Adrenal gland (tissue), 9 donors: ENCODE measurements at regions not wholly inside any gene's neighbourhood (a gene's known extent, or its start where the extent isn't known, plus 50 kb on each side); places are given as distances from the start of the nearest gene placed in this dataset.

Experiments
- DNase-seq, 7 donors: peaks; one replicate each; pipeline ENCODE4 v3.0.0-alpha.2; 2019 to 2020
- H3K27ac ChIP-seq, 5 donors: fragments of 200-600 bp; sonication (generic) in 4 of 5; 1 replicate in 3 of 5; 2 replicates in 2 of 5; pipeline versions ENCODE4 v1.5.1 to v1.8.0; 2016 to 2020; ENCODE audit warnings: mild to moderate bottlenecking in 1 of 5
- H3K27me3 ChIP-seq: fragments of 200-600 bp; 2 replicates; pipeline ENCODE4 v1.8.0; 2021
- H3K36me3 ChIP-seq, 2 donors: fragments of 200-600 bp; replicated peaks in 1 of 2; 1 replicate in 1 of 2; 2 replicates in 1 of 2; pipeline versions ENCODE4 v1.5.1 to v1.8.0; 2018 to 2022
- H3K4me1 ChIP-seq, 2 donors: fragments of 200-600 bp; replicated peaks in 1 of 2; 1 replicate in 1 of 2; 2 replicates in 1 of 2; pipeline versions ENCODE4 v1.5.1 to v1.8.0; 2018 to 2021
- H3K4me3 ChIP-seq, 4 donors: fragments of 200-600 bp; sonication (generic) in 3 of 4; one replicate each; pipeline ENCODE4 v1.5.1; 2016 to 2018
- H3K9me3 ChIP-seq, 3 donors: fragments of 200-600 bp; sonication (generic) in 1 of 3; replicated peaks in 1 of 3; 1 replicate in 2 of 3; 2 replicates in 1 of 3; pipeline versions ENCODE4 v1.5.1 to v1.8.0; 2016 to 2021
- POLR2A ChIP-seq, 2 donors: fragments of 450-650 bp; IDR thresholded peaks; one replicate each; pipeline ENCODE4 v1.6.1; 2017; ENCODE audit warnings: antibody characterized with exemption in 2 of 2, mild to moderate bottlenecking in 2 of 2, moderate library complexity in 1 of 2
- WGBS, 4 donors: extraction: QIAGEN DNeasy Blood & Tissue Kit in 2 of 4; methylation state at CpG; one replicate each; pipeline versions ENCODE4 v1.1.5 to v1.1.7; 2013 to 2017; 5-methylcytosine and 5-hydroxymethylcytosine counted together
- intact Hi-C, 2 donors: fragments of 100-400 bp; cut with DNase I; formaldehyde crosslinking; loops; one replicate each; pipeline versions ENCODE4 v1.14.1 to v1.15.0; 2022 to 2023
- TF ChIP-seq, protein P1 (sequence below), 6 experiments: fragments of 450-650 bp in 4 of 6; fragments of 200-600 bp in 2 of 6; sonication (generic) in 1 of 6; IDR thresholded peaks; 1 replicate in 5 of 6; 2 replicates in 1 of 6; pipeline versions ENCODE4 v1.5.1 to v1.8.0; 2016 to 2021; ENCODE audit warnings: antibody characterized with exemption in 6 of 6, mild to moderate bottlenecking in 2 of 6, moderate library complexity in 1 of 6
- donor health status: healthy with polysubstance abuse.
- donor health status: Bipolar disorder and iron deficiency.
- donor health status: DM: yes; HTN: yes; CAD: no.
- donor health status: DM: no; HTN: no; CAD: no.
- donor health status: DM: no; HTN: no; CAD: no.

DNA sequence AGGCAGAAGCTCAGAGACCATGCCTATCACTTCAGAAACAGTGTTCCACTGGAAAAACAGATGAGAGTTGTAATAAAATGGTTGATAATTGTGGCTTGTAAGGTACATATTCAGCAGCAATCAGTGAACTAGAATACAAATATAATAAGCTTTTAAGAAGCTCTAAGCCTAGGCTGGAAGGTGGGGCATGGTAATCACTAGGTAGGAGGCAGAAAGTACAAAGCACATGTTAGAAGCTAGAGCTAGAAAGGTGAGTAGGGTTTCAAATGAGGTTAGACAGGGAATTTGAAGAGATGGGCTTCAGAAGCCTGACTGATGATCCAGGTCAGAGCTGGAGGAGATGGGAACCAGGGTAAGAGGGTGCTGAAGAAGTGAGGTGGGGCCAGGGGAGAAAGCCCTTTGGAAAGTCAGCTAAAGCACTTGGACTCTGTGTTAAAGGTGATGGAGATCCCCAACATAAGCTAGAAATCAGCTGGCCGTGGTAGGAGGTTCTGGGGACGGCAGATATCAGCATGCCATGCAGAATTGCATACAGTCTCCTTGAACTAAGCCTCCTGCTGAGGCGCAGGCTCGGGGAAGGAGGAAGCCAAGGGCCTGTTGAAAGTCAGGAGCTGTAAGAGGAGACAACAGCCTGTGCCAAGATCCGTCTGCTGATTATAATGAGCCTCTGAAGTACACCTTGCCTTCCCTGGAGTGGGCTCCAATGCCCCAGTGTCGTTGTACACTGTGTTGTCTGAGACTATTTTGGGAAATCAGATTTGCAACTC lies 659.4 kb downstream of the BCL11B start:
- 27 to 72% (median 65%) methylated on average over 2 to 6 of the region's 6 CpGs for WGBS, 4 donors
- Histone ChIP-seq H3K36me3 (no peaks in the 10 kb centered on the region), H3K4me1 (no peaks in the 10 kb centered on the region), H3K27me3 (no peaks in the 10 kb centered on the region), H3K4me3 (no peak overlapping the region), H3K27ac (no peak overlapping the region), H3K9me3 (no peaks in the 10 kb centered on the region)
- no peak for TF ChIP-seq POLR2A (IDR thresholded peaks at IDR 0.05)
- TF ChIP-seq, protein P1, sequence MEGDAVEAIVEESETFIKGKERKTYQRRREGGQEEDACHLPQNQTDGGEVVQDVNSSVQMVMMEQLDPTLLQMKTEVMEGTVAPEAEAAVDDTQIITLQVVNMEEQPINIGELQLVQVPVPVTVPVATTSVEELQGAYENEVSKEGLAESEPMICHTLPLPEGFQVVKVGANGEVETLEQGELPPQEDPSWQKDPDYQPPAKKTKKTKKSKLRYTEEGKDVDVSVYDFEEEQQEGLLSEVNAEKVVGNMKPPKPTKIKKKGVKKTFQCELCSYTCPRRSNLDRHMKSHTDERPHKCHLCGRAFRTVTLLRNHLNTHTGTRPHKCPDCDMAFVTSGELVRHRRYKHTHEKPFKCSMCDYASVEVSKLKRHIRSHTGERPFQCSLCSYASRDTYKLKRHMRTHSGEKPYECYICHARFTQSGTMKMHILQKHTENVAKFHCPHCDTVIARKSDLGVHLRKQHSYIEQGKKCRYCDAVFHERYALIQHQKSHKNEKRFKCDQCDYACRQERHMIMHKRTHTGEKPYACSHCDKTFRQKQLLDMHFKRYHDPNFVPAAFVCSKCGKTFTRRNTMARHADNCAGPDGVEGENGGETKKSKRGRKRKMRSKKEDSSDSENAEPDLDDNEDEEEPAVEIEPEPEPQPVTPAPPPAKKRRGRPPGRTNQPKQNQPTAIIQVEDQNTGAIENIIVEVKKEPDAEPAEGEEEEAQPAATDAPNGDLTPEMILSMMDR (IDR thresholded peaks at IDR 0.05), result no peak
- no peak for DNase-seq
- intact Hi-C loops, result no loop called here

DNA sequence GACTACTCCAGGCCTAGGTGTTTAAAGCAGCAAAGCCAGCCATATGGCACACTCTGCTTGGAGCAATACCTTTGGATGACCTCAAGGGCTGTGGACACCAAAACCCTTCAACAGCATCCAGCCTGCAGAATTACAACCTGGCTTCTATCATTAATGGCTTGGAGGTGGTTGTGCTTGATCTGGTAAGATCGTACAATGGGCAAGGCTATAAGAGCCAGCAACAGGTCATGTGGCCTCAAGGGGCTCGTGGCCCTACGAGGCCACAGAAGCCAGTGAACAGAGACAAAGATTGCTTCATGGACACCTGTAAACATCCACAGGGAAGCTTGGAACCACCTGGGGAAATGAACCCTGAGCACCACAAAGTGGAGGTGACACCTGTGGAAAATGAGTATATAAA lies 657.3 kb downstream of the BCL11B start:
- no peak overlapping the region for H3K27ac ChIP-seq
- H3K9me3 ChIP-seq, result peaks cover 0 to 5% (median 0%) of the 10 kb centered on the region in 3 donors
- 86 to 94% (median 91%) methylated on average over 3 of the region's 3 CpGs for WGBS, 4 donors
- no peaks in the 10 kb centered on the region for H3K4me1 ChIP-seq
- no peak for TF ChIP-seq POLR2A (IDR thresholded peaks at IDR 0.05)
- TF ChIP-seq, protein P1 (IDR thresholded peaks at IDR 0.05), result no peak
- no peak overlapping the region for H3K4me3 ChIP-seq
- H3K27me3 ChIP-seq, result no peaks in the 10 kb centered on the region
- intact Hi-C loops, result no loop called here
- H3K36me3 ChIP-seq, result no peaks in the 10 kb centered on the region
- no peak for DNase-seq

DNA sequence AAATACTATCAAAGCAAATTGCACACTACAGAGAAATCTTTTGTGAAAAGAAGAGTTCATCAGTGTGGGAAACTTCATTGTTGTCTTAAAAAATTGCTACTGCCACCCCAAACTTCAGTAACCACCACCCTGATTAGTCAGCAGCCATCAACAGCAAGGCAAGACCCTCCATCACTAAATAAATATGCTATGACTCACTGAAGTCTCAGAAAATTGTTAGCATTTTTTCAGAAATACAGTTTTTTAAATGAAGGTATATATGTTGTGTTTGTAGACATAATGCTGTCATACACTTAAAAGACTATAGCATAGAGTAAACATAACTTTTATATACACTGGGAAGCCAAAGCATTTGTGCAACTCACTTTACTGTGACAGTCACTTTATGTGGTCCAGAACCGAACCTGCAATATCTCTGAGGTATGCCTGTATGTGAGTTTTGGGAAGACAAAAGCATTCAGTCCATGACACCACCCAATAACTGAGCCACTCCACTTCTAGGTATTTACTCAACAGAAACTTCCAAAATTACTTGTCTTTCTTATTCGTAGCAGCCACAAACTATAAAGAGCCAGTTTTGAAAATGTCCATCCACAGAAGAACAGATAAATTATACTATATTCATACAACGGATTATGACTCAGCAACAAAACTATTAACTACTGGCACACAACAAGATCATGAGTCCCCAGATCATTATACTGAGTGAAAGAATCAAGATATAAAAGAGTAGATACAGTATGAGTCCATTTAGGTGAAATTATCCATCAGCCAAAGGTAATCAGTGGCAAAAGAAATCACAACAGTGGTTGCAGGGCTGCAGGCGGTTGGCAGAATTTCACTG lies 649.6 kb downstream of the BCL11B start:
- H3K4me3 ChIP-seq, result no peak overlapping the region
- no peak overlapping the region for H3K27ac ChIP-seq
- no peak for TF ChIP-seq POLR2A (IDR thresholded peaks at IDR 0.05)
- TF ChIP-seq, protein P1 (IDR thresholded peaks at IDR 0.05), result no peak
- 59 to 75% (median 71%) methylated on average over 4 of the region's 4 CpGs for WGBS, 4 donors
- intact Hi-C loops, result no loop called here
- no peaks in the 10 kb centered on the region for H3K4me1 ChIP-seq
- H3K36me3 ChIP-seq, result no peaks in the 10 kb centered on the region
- H3K9me3 ChIP-seq, result peaks cover 0 to 5% (median 0%) of the 10 kb centered on the region in 3 donors
- DNase-seq, result no peak
- H3K27me3 ChIP-seq, result no peaks in the 10 kb centered on the region

DNA sequence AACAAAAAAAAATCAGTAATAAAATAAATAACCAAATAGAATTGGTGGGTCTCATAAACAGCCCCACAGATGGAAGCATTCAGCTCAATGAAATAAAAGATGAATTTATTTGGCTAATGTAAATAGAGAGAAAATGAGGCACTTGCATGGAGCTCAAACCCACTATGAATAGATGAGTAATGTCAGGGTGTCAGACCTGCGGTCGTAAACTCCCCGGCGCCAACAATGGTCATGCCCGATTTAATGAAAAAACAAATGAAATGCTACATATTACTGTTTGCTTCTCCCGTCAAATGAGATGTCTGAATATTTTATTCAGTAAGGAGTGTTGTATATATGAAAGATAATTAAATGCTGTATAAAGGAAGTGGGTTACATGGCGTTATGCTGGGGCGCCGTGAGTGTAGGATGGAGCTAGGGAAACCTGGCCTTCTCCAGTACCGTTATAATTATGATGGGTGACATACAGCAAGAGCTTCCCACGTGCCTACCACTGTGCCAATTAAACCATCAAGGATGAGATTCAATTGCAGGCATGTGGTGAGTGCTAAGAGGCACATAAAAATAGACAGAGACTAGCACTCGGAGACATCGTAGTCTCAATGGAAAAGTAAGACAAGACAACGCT lies 648.1 kb downstream of the BCL11B start:
- H3K27me3 ChIP-seq, result no peaks in the 10 kb centered on the region
- no peak overlapping the region for H3K27ac ChIP-seq
- intact Hi-C loops, result no loop called here
- no peak for TF ChIP-seq POLR2A (IDR thresholded peaks at IDR 0.05)
- TF ChIP-seq, protein P1 (IDR thresholded peaks at IDR 0.05), result no peak
- H3K4me3 ChIP-seq, result no peak overlapping the region
- H3K36me3 ChIP-seq, result no peaks in the 10 kb centered on the region
- no peaks in the 10 kb centered on the region for H3K9me3 ChIP-seq
- no peaks in the 10 kb centered on the region for H3K4me1 ChIP-seq
- WGBS, 4 donors, result 87 to 90% (median 89%) methylated on average over 14 of the region's 14 CpGs
- DNase-seq, result no peak
